Panc1 (cell line): ENCODE measurements at regions not wholly inside any gene's neighbourhood (a gene's known extent, or its start where the extent isn't known, plus 50 kb on each side); places are given as distances from the start of the nearest gene placed in this dataset.

ENCODE experiments used
- ATAC-seq: fragments of 200-7000 bp; cut with Tn5 transposase; 2 replicates; pipeline ENCODE4 v1.9.1; 2020; ENCODE audit warnings: mild to moderate bottlenecking, moderate library complexity
- BruUV-seq: library from RNA; stranded (reverse); fragments of 400-500 nt; replicated peaks from 2 replicates; lab custom pipeline; 2021; lab: Mats Ljungman, UMichigan
- CTCF ChIA-PET: fragments of 300-600 bp; sonication (Branson Sonifier 250); formaldehyde crosslinking; loops from one replicate; lab custom pipeline; 2022; ENCODE audit warnings: antibody characterized with exemption; lab: Charles Lee
- POLR2A ChIA-PET: fragments of 300-600 bp; sonication (Branson Sonifier 250); formaldehyde crosslinking; loops from one replicate; lab custom pipeline; 2022; ENCODE audit warnings: antibody characterized with exemption; lab: Charles Lee
- DNase-seq: peaks from one replicate; pipeline ENCODE4 v3.0.0-alpha.2; 2010; ENCODE audit warnings: low read depth, low spot score
- H3K27ac ChIP-seq: 2 replicates; pipeline ENCODE4 v1.5.1; 2011; ENCODE audit warnings: mild to moderate bottlenecking, low read length, inconsistent platforms
- H3K27me3 ChIP-seq: fragments of 200-500 bp; sonication (Bioruptor generic); 2 replicates; pipeline ENCODE4 v1.6.0; 2014; ENCODE audit warnings: low read length, inconsistent platforms; ENCODE audit not compliant: control insufficient read depth, insufficient read depth
- H3K36me3 ChIP-seq: fragments of 200-500 bp; sonication (Bioruptor generic); 2 replicates; pipeline ENCODE4 v1.5.1; 2014; ENCODE audit warnings: inconsistent platforms, mild to moderate bottlenecking, low read length, moderate library complexity; ENCODE audit not compliant: control insufficient read depth, insufficient read depth
- H3K4me1 ChIP-seq: 2 replicates; pipeline ENCODE4 v1.5.1; 2011; ENCODE audit warnings: inconsistent platforms, mild to moderate bottlenecking, low read length, moderate library complexity; ENCODE audit not compliant: control insufficient read depth, insufficient read depth
- H3K4me3 ChIP-seq, 2 experiments: 2 replicates each; pipeline ENCODE4 v1.5.1; 2011 to 2012; ENCODE audit warnings: low read depth in 2 of 2, low read length in 2 of 2, mild to moderate bottlenecking in 2 of 2, inconsistent platforms in 1 of 2, moderate library complexity in 1 of 2
- H3K9me3 ChIP-seq: fragments of 200-500 bp; sonication (Bioruptor generic); 2 replicates; pipeline ENCODE4 v1.5.1; 2014; ENCODE audit warnings: low read depth, mild to moderate bottlenecking, inconsistent platforms, low read length, moderate library complexity; ENCODE audit not compliant: control insufficient read depth, insufficient read depth
- CTCF ChIP-seq: fragments of 450-650 bp; IDR thresholded peaks from 2 replicates; pipeline ENCODE4 v1.5.1; 2017; ENCODE audit warnings: mild to moderate bottlenecking
- POLR2AphosphoS5 ChIP-seq: IDR thresholded peaks from 2 replicates; pipeline ENCODE4 v1.6.1; 2012; ENCODE audit warnings: mild to moderate bottlenecking, low read depth, low read length, moderate library complexity
- REST ChIP-seq, 2 experiments: IDR thresholded peaks; 2 replicates each; pipeline ENCODE4 v1.6.1; 2011 to 2012; ENCODE audit warnings: low read depth in 2 of 2, control low read depth in 1 of 2, low read length in 1 of 2, mild to moderate bottlenecking in 1 of 2, moderate library complexity in 1 of 2; ENCODE audit not compliant: insufficient read depth in 1 of 2
- SIN3A ChIP-seq: IDR thresholded peaks from 2 replicates; pipeline ENCODE4 v1.6.1; 2012; ENCODE audit warnings: low read depth, mild to moderate bottlenecking, low read length, moderate library complexity, borderline replicate concordance; ENCODE audit not compliant: insufficient read depth
- TCF7L2 ChIP-seq: IDR thresholded peaks from 2 replicates; pipeline ENCODE4 v1.6.1; 2011; ENCODE audit warnings: mild to moderate bottlenecking, low read depth, low read length, inconsistent platforms
- in situ Hi-C: cut with HindIII; loops from 2 replicates; pipeline ENCODE4 v1.10.0; 2016; ENCODE audit warnings: low sequenced_read_pairs, low pct_unique_long_range_greater_than_20kb
- intact Hi-C: fragments of 100-400 bp; cut with micrococcal nuclease; formaldehyde crosslinking; loops from one replicate; pipeline ENCODE4 v1.10.0; 2022; ENCODE audit not compliant: unreplicated experiment

GRCh38 chr10:128573986-128574385 is 447.8 kb upstream of the MKI67 start:
- no peak for ATAC-seq
- no peak overlapping the region for H3K4me3 ChIP-seq
- no peak for DNase-seq
- H3K4me1 ChIP-seq = no peaks in the 10 kb centered on the region
- no peaks in the 10 kb centered on the region for H3K36me3 ChIP-seq
- H3K9me3 ChIP-seq = no peaks in the 10 kb centered on the region
- ChIA-PET POLR2A (no interaction called here), CTCF (no interaction called here)
- H3K27me3 ChIP-seq = peaks cover 7% of the 10 kb centered on the region
- intact Hi-C loops (no loop called here), in situ Hi-C loops (no loop called here)
- BruUV-seq = no TSS peak
- TF ChIP-seq CTCF = no peak
- H3K27ac ChIP-seq = no peak overlapping the region

GRCh38 chr10:128574581-128575210 is 448.5 kb upstream of the MKI67 start:
- ATAC-seq = no peak
- Histone ChIP-seq H3K9me3 (no peaks in the 10 kb centered on the region), H3K27ac (no peak overlapping the region), H3K27me3 (peaks cover 7% of the 10 kb centered on the region), H3K4me1 (no peaks in the 10 kb centered on the region), H3K4me3 (no peak overlapping the region), H3K36me3 (no peaks in the 10 kb centered on the region)
- no peak for TF ChIP-seq TCF7L2
- TF ChIP-seq POLR2AphosphoS5 = no peak
- TF ChIP-seq REST (IDR thresholded peaks at IDR 0.05; ENCODE audit: insufficient read depth in 1 of 2, low read depth in 2 of 2, low read length in 1 of 2) = no peak
- no peak for TF ChIP-seq CTCF
- no peak for TF ChIP-seq SIN3A
- intact Hi-C loops (no loop called here), in situ Hi-C loops (no loop called here)
- CTCF ChIA-PET = no interaction called here
- BruUV-seq = no TSS peak
- DNase-seq = no peak
- POLR2A ChIA-PET = no interaction called here
